ENCODE measurements at regions not wholly inside any gene's neighbourhood (a gene's known extent, or its start where the extent isn't known, plus 50 kb on each side); places are given as distances from the start of the nearest gene placed in this dataset.

GRCh38 chr5:104576677-104577076 lies 1014.1 kb upstream of the NUDT12 start:
- no peak for TF ChIP-seq CTCF (optimal IDR thresholded peaks at IDR 0.05 in 1 of 3, IDR thresholded peaks at IDR 0.05 in 1 of 3, conservative IDR thresholded peaks at IDR 0.05 in 1 of 3; ENCODE audit: extremely low read depth in 1 of 3, insufficient read depth in 2 of 3, low read length in 3 of 3)
- no peak for TF ChIP-seq EZH2 (IDR thresholded peaks at IDR 0.05; ENCODE audit: low read length)
